B cell (primary cell): ENCODE measurements at regions not wholly inside any gene's neighbourhood (a gene's known extent, or its start where the extent isn't known, plus 50 kb on each side); places are given as distances from the start of the nearest gene placed in this dataset.
"Not testable (repeated sequence)": the region's sequence is repeated elsewhere in the genome, so short reads cannot be mapped to it uniquely, and the experiment has no call there.

Experiments used
- ATAC-seq: fragments of 200-7000 bp; cut with Tn5 transposase; one replicate; pipeline ENCODE4 v1.10.0; 2021; ENCODE audit warnings: low read depth, mild to moderate bottlenecking, moderate number of reproducible peaks, moderate library complexity
- CTCF ChIA-PET: fragments of 350-600 bp; sonication (Branson Sonifier 250); formaldehyde crosslinking; loops from one replicate; lab custom pipeline; 2021; ENCODE audit warnings: antibody characterized with exemption, inconsistent platforms; lab: Charles Lee
- POLR2A ChIA-PET: fragments of 350-600 bp; sonication (Branson Sonifier 250); formaldehyde crosslinking; loops from one replicate; lab custom pipeline; 2021; ENCODE audit warnings: antibody characterized with exemption; lab: Charles Lee
- DNase-seq: peaks from one replicate; pipeline ENCODE4 v3.0.0; 2013
- H2AFZ ChIP-seq: 2 replicates; pipeline ENCODE4 v1.6.1; 2012; ENCODE audit warnings: mild to moderate bottlenecking, low read depth, low read length; ENCODE audit not compliant: insufficient read depth, poor library complexity, severe bottlenecking
- H3K27ac ChIP-seq, 2 donors: 1 replicate in 1 of 2; 2 replicates in 1 of 2; pipeline ENCODE4 v1.5.1; 2012 to 2013; ENCODE audit warnings: low read length in 2 of 2, mild to moderate bottlenecking in 2 of 2, moderate library complexity in 1 of 2
- H3K27me3 ChIP-seq, 4 experiments: fragments of 200-600 bp in 1 of 4; sonication (generic) in 1 of 4; replicated peaks in 1 of 4; 1 replicate in 2 of 4; 2 replicates in 2 of 4; pipeline versions ENCODE4 v1.6.1 to v1.7.0; 2013 to 2016; ENCODE audit warnings: low read length in 3 of 4, mild to moderate bottlenecking in 2 of 4, mixed read lengths in 1 of 4, moderate library complexity in 1 of 4; ENCODE audit not compliant: insufficient read depth in 4 of 4, control insufficient read depth in 3 of 4; ENCODE audit errors: control extremely low read depth in 1 of 4
- H3K36me3 ChIP-seq, 2 experiments: replicated peaks in 1 of 2; 1 replicate in 1 of 2; 2 replicates in 1 of 2; pipeline versions ENCODE4 v1.6.1 to v1.7.1; 2013; ENCODE audit warnings: low read length in 1 of 2; ENCODE audit not compliant: insufficient read depth in 2 of 2, control insufficient read depth in 1 of 2; ENCODE audit errors: control extremely low read depth in 1 of 2, extremely low read depth in 1 of 2
- H3K4me1 ChIP-seq, 2 donors: fragments of 200-600 bp in 1 of 2; sonication (generic) in 1 of 2; 1 replicate in 1 of 2; 2 replicates in 1 of 2; pipeline versions ENCODE4 v1.5.1 to v1.6.1; 2013 to 2017; ENCODE audit warnings: low read length in 2 of 2; ENCODE audit not compliant: control insufficient read depth in 2 of 2, insufficient read depth in 2 of 2
- H3K4me2 ChIP-seq: replicated peaks from 2 replicates; pipeline ENCODE3; 2012; ENCODE audit warnings: mild to moderate bottlenecking, low read depth, low read length; ENCODE audit not compliant: poor library complexity, severe bottlenecking
- H3K4me3 ChIP-seq, 5 experiments: fragments of 200-600 bp in 1 of 5; sonication (generic) in 1 of 5; 1 replicate in 3 of 5; 2 replicates in 2 of 5; pipeline versions ENCODE4 v1.5.1 to v1.7.0; 2011 to 2016; ENCODE audit warnings: low read length in 4 of 5, mild to moderate bottlenecking in 4 of 5, low read depth in 2 of 5, control low read depth in 1 of 5, moderate library complexity in 1 of 5; ENCODE audit not compliant: insufficient read depth in 1 of 5; ENCODE audit errors: control extremely low read depth in 1 of 5, extremely low read depth in 1 of 5
- H3K79me2 ChIP-seq: fragments of 200-600 bp; sonication (generic); one replicate; pipeline ENCODE4 v1.6.0; 2016; ENCODE audit warnings: low read length; ENCODE audit not compliant: control insufficient read depth, insufficient read depth
- H3K9ac ChIP-seq: fragments of 200-600 bp; sonication (generic); 2 replicates; pipeline ENCODE4 v1.6.1; 2017; ENCODE audit warnings: mild to moderate bottlenecking, low read length, moderate library complexity
- H3K9me3 ChIP-seq, 3 donors: one replicate each; pipeline versions ENCODE4 v1.6.1 to v1.7.1; 2013; ENCODE audit warnings: low read length in 2 of 3; ENCODE audit not compliant: control insufficient read depth in 2 of 3, insufficient read depth in 1 of 3; ENCODE audit errors: control extremely low read depth in 1 of 3
- H4K20me1 ChIP-seq: 2 replicates; pipeline ENCODE4 v1.6.0; 2012; ENCODE audit warnings: mild to moderate bottlenecking, low read length; ENCODE audit not compliant: insufficient read depth, control insufficient read depth, poor library complexity, severe bottlenecking
- H3K27ac Mint-ChIP-seq: one replicate; pipeline ENCODE4 v1.8.0; 2021; ENCODE audit warnings: mixed read lengths
- H3K27me3 Mint-ChIP-seq: one replicate; pipeline ENCODE4 v1.8.0; 2021; ENCODE audit warnings: mixed read lengths
- H3K4me1 Mint-ChIP-seq: one replicate; pipeline ENCODE4 v1.8.0; 2021; ENCODE audit warnings: mixed read lengths
- H3K4me3 Mint-ChIP-seq: one replicate; pipeline ENCODE4 v1.8.0; 2021; ENCODE audit warnings: mixed read lengths
- H3K9me3 Mint-ChIP-seq: one replicate; pipeline ENCODE4 v1.8.0; 2022; ENCODE audit warnings: mixed read lengths; ENCODE audit not compliant: insufficient read depth
- WGBS: methylation state at CpG from one replicate; pipeline ENCODE4 v1.1.5; 2013; ENCODE audit warnings: missing lambda C conversion rate; ENCODE audit not compliant: insufficient coverage; 5-methylcytosine and 5-hydroxymethylcytosine counted together
- intact Hi-C: fragments of 100-400 bp; cut with micrococcal nuclease; formaldehyde crosslinking; loops from one replicate; pipeline ENCODE4 v1.10.0; 2022

DNA sequence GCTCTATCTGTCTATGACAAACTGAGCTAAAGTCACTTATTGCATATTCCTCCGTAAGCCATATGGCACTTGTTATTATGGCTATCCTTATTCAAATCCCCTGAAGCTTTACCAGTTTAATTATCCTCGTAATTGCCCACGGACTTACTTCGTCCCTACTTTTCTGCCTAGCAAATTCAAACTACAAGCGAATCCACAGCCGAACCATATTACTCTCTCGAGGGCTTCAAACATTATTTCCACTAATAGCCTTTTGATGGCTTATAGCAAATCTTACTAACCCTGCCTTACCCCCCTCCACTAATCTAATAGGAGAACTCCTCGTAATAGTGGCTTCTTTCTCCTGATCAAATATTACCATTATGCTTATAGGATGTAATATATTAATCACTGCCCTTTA, 63.1 kb upstream of the IMP4 start:
- not testable (repeated sequence) for H3K4me3 Mint-ChIP-seq

DNA sequence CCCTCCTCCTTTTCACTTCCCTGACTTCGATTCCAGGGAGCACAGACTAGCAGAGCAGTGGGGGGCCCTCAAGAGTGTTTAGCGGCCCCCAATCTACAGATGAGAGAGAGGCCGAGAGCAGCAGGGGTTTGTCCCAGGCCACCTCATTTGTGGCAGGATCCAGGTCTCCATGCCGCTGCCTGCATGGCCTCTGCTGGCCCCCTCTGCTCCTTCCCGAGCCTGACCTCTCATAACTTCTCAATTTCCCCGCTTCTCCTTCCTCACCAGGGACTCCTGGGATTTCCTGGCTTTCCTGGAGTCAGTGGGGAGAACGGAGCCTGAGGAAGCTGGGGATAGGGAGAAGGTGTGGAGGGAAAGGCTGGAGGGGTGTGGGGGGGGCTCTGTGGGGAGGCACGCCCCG, 70.1 kb upstream of the TUBA3E start:
- H3K4me1 ChIP-seq, H3K9ac ChIP-seq, POLR2A ChIA-PET, H3K36me3 ChIP-seq, CTCF ChIA-PET, H3K4me1 Mint-ChIP-seq, H3K4me2 ChIP-seq, ATAC-seq, H4K20me1 ChIP-seq, H3K79me2 ChIP-seq, DNase-seq, H3K9me3 Mint-ChIP-seq, H3K27me3 ChIP-seq, H3K4me3 ChIP-seq, H3K27ac ChIP-seq, intact Hi-C loops, H3K27me3 Mint-ChIP-seq, H2AFZ ChIP-seq, H3K4me3 Mint-ChIP-seq, H3K27ac Mint-ChIP-seq: not testable (repeated sequence)
- H3K9me3 ChIP-seq, result peaks cover 0 to 11% (median 0%) of the 10 kb centered on the region in 3 donors
- WGBS, result 89% methylated on average over 3 of the region's 9 CpGs

More for the DNA sequence above, 63.1 kb upstream of the IMP4 start:
- DNase-seq, H3K4me3 ChIP-seq, H3K9ac ChIP-seq, H3K36me3 ChIP-seq, H3K79me2 ChIP-seq, H3K27ac Mint-ChIP-seq, H3K4me2 ChIP-seq, intact Hi-C loops, H3K27me3 Mint-ChIP-seq, H3K9me3 Mint-ChIP-seq, H2AFZ ChIP-seq, H3K4me1 Mint-ChIP-seq, H4K20me1 ChIP-seq, ATAC-seq, CTCF ChIA-PET, POLR2A ChIA-PET, H3K9me3 ChIP-seq, H3K27ac ChIP-seq, H3K27me3 ChIP-seq, H3K4me1 ChIP-seq: not testable (repeated sequence)
- 86% methylated on average over 7 of the region's 8 CpGs for WGBS

- ATAC-seq, H3K27ac ChIP-seq, DNase-seq, CTCF ChIA-PET, H3K4me3 Mint-ChIP-seq, H4K20me1 ChIP-seq, intact Hi-C loops, H3K27me3 ChIP-seq, H3K27me3 Mint-ChIP-seq, H2AFZ ChIP-seq, H3K4me1 ChIP-seq, H3K9me3 Mint-ChIP-seq, H3K9ac ChIP-seq, H3K4me1 Mint-ChIP-seq, H3K4me2 ChIP-seq, H3K27ac Mint-ChIP-seq, H3K79me2 ChIP-seq, H3K4me3 ChIP-seq, POLR2A ChIA-PET, H3K36me3 ChIP-seq: not testable (repeated sequence)
- H3K9me3 ChIP-seq, result peaks cover 0 to 11% (median 0%) of the 10 kb centered on the region in 3 donors
- WGBS, result 67% methylated on average over 4 of the region's 4 CpGs
Measured at GRCh38 chr2:130267572-130267971, 69.3 kb upstream of the TUBA3E start.

- DNase-seq, intact Hi-C loops, H2AFZ ChIP-seq, H3K27ac ChIP-seq, H3K4me3 Mint-ChIP-seq, H3K27me3 ChIP-seq, ATAC-seq, H3K4me2 ChIP-seq, H3K4me3 ChIP-seq, H3K27ac Mint-ChIP-seq, H3K4me1 Mint-ChIP-seq, CTCF ChIA-PET, H3K4me1 ChIP-seq, H4K20me1 ChIP-seq, H3K79me2 ChIP-seq, H3K9ac ChIP-seq, POLR2A ChIA-PET, H3K9me3 Mint-ChIP-seq, H3K36me3 ChIP-seq: not testable (repeated sequence)
- H3K9me3 ChIP-seq, result peaks cover 0 to 11% (median 0%) of the 10 kb centered on the region in 3 donors
- 90% methylated on average over 6 of the region's 7 CpGs for WGBS
- peaks cover 10% of the 10 kb centered on the region for H3K27me3 Mint-ChIP-seq
Measured at GRCh38 chr2:130266836-130267235, 68.6 kb upstream of the TUBA3E start.
